ENCODE measurements at regions not wholly inside any gene's neighbourhood (a gene's known extent, or its start where the extent isn't known, plus 50 kb on each side); places are given as distances from the start of the nearest gene placed in this dataset.

- no peaks in the 10 kb centered on the region for H3K9me3 ChIP-seq
- H3K27ac ChIP-seq = no peak overlapping the region
- H3K4me1 ChIP-seq = no peaks in the 10 kb centered on the region
- no peak overlapping the region for H3K4me3 ChIP-seq
- H3K27me3 ChIP-seq = no peaks in the 10 kb centered on the region
- DNase-seq (no peak), ATAC-seq (no peak)
- intact Hi-C loops (cut with DNase I) = no loop called here
- no peak for TF ChIP-seq CTCF (IDR thresholded peaks at IDR 0.05)
- 92 to 98% methylated on average over 1 of the region's 1 CpG for WGBS, 2 donors
- no peaks in the 10 kb centered on the region for H3K36me3 ChIP-seq
These were observed 139.1 kb downstream of the COX7C start for GRCh38 chr5:86756839-86757238.

GRCh38 chr5:86757824-86758223 is 140.1 kb downstream of the COX7C start:
- no peak for TF ChIP-seq CTCF (IDR thresholded peaks at IDR 0.05)
- Histone ChIP-seq H3K4me3 (no peak overlapping the region), H3K27me3 (no peaks in the 10 kb centered on the region), H3K9me3 (no peaks in the 10 kb centered on the region), H3K27ac (no peak overlapping the region), H3K4me1 (no peaks in the 10 kb centered on the region), H3K36me3 (no peaks in the 10 kb centered on the region)
- WGBS, 2 donors = 37 to 42% methylated on average over 5 of the region's 5 CpGs
- ATAC-seq (no peak), DNase-seq (no peak)
- intact Hi-C loops (cut with DNase I) = no loop called here

- DNase-seq (no peak), ATAC-seq (no peak)
- no peak overlapping the region for H3K27ac ChIP-seq
- intact Hi-C loops (cut with DNase I) = no loop called here
- 47 to 52% methylated on average over 2 of the region's 2 CpGs for WGBS, 2 donors
- no peaks in the 10 kb centered on the region for H3K36me3 ChIP-seq
- H3K27me3 ChIP-seq = no peaks in the 10 kb centered on the region
- no peaks in the 10 kb centered on the region for H3K9me3 ChIP-seq
- H3K4me3 ChIP-seq = no peak overlapping the region
- H3K4me1 ChIP-seq = no peaks in the 10 kb centered on the region
- no peak for TF ChIP-seq CTCF (IDR thresholded peaks at IDR 0.05)
These were observed 142.9 kb downstream of the COX7C start for GRCh38 chr5:86760661-86761060.

GRCh38 chr5:86763929-86764328 is 146.2 kb downstream of the COX7C start:
- Histone ChIP-seq H3K27ac (no peak overlapping the region), H3K4me1 (no peaks in the 10 kb centered on the region), H3K36me3 (no peaks in the 10 kb centered on the region), H3K9me3 (peaks cover 0 to 9% (median 4%) of the 10 kb centered on the region in 11 donors), H3K27me3 (no peaks in the 10 kb centered on the region), H3K4me3 (no peak overlapping the region)
- intact Hi-C loops (cut with DNase I) = no loop called here
- DNase-seq (no peak), ATAC-seq (no peak)
- no peak for TF ChIP-seq CTCF (IDR thresholded peaks at IDR 0.05)
- WGBS, 2 donors = 83 to 87% methylated on average over 1 of the region's 1 CpG

All from heart right ventricle (tissue), 16 donors.